Fibroblast of villous mesenchyme (primary cell): ENCODE measurements at regions not wholly inside any gene's neighbourhood (a gene's known extent, or its start where the extent isn't known, plus 50 kb on each side); places are given as distances from the start of the nearest gene placed in this dataset.
"Not testable (repeated sequence)": the region's sequence is repeated elsewhere in the genome, so short reads cannot be mapped to it uniquely, and the experiment has no call there.

Experiments
- DNase-seq: peaks from one replicate; pipeline ENCODE4 v3.0.0-alpha.2; 2010; ENCODE audit warnings: low read depth
- H3K4me3 ChIP-seq: 2 replicates; pipeline ENCODE4 v1.5.1; 2011; ENCODE audit warnings: low read depth, mild to moderate bottlenecking, low read length
- CTCF ChIP-seq: IDR thresholded peaks from 2 replicates; pipeline ENCODE4 v1.5.1; 2012; ENCODE audit warnings: low read depth, mild to moderate bottlenecking, low read length; ENCODE audit not compliant: insufficient read depth

DNA sequence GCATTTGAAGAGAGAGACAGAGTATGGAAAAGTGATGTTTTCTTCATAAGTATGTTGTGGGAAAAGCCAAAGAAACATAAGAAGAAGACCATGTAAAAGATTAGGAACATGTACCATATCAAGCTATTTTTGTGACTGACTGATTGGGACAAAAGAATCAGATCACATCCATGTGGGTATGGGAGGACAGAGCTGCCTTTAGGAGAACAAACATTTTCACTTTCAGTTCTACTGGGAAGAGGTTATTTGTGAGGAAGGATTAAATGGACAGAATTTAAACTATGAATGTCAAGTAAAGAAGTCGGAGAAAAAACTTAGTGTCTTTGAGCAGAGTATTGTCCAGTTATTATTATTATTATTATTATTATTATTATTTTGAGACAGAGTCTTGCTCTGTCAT lies 124.4 kb upstream of the HCRTR2 start:
- no peak for TF ChIP-seq CTCF
- H3K4me3 ChIP-seq: no peak overlapping the region
- DNase-seq: no peak

DNA sequence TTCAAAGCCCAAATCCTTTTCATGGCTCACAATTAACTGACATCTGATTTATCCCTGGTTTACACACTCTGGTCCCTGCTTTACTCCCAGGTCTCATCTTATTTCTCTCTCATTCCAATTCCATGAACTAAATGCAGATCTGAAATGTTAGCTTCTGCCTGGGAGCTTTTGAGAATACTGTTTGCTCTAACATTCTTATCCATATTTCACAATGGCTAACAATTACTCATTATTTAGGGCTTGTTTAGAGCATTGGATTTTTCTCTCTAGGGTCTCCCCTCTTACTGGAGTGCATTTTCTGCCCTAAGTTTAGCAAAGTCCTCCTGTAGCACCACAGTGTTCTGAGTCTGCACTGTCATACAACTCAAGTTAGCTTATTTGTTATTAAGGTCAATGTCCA lies 121.5 kb upstream of the HCRTR2 start:
- H3K4me3 ChIP-seq: no peak overlapping the region
- TF ChIP-seq CTCF: no peak
- DNase-seq: no peak

DNA sequence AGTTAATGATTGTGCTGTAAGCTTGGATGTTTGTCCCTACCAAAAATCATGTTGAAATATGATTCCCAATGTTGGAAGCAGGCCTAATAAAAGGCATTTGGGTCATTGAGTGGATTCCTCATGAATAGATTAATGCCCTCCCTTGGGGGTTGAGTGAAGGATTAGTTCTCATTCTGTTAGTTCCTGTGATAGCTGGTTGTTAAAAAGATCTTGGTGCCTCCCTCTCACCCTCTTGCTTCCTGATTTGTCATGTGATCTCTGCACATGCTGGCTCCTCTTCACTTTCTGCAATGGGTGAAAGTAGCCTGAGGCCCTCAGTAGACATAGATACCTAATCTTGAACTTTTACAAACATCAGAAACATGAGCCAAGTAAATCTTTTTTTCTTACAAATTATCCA lies 115.6 kb upstream of the HCRTR2 start:
- DNase-seq: no peak
- H3K4me3 ChIP-seq: no peak overlapping the region
- TF ChIP-seq CTCF: no peak

DNA sequence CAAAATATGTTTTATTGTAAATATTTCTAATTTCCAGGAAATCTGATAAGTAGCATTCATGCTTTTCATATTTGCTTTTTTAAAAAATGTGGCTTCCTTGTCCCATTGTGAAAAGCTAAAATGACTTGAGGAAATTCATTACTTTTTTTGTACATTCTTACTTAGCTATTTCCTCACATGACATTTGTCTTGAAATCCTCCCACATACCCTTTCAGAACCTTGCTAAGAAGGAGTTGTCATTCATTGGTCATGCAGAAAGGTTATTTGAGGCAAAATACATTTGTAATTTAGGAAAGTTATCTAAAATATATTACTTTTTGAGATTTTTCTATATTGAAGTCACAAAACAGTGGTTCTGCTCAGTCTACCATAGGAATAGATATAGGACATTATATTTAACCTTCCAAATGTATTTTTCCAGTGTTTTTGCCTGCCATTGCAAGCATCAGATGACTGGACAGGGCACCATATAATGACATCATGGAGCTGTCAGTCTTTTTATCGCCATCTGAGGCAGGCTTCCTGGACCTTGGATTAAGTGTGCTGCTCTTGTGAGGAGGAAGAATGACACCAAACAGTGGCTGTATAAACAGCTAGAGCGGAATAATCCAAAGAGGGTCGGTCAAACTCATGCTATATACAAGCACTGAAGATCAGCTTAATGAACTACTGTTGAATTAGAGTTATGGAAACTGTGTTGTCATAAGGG lies 109.4 kb upstream of the HCRTR2 start:
- H3K4me3 ChIP-seq: no peak overlapping the region
- no peak for DNase-seq

DNA sequence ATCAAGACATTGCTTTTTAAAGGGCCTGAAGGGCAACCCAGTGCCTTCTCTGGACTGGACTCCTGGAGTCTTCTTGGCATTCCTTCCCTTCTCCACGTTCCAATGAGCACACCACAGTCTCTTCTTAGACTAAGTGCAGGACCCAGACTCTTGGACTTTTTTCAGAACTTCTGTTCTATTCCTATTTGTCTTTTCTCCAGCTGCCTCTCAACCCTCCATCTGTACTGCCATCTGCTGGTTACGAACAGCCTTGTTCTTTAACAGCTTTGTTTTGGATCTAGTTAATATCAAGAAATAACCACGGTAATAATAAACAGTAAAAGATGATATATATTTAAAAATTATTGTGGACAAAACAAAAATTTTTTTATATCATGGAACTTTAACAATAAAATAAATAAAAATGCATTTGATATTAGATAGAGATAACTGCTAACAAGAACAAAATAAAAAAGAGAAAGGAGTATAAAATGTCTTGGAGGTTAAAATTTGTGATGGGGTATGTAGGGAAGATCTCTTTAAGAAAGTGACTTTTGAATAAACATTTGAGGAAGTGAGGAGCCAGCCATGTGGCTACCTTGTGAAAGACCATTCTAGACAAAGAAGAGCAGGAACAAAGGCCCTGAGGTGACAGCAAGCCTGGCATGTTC lies 105.1 kb upstream of the HCRTR2 start:
- peak; percentile 55 for DNase-seq
- peak; percentile 74 for TF ChIP-seq CTCF
- H3K4me3 ChIP-seq: no peak overlapping the region

More for the DNA sequence above, 109.4 kb upstream of the HCRTR2 start:
- no peak for TF ChIP-seq CTCF

DNA sequence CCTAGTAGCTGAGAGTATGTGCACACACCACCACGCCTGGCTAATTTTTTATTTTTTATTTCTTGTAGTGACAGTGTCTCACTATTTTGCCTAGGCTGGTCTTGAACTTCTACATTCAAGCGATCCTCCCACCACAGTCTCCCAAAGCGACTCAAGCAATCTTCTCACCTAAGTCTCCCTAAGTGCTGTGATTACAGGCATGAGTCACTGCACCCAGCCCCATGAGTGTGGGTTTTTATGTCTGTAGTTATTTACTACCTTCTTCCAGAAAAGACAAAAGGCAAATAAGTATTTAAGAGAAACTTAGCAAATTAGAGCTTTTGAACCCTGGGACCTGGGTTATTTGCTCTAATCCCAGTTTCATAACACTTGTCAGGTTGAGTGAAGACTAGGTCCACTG lies 92.3 kb upstream of the HCRTR2 start:
- no peak overlapping the region for H3K4me3 ChIP-seq
- DNase-seq: no peak
- no peak for TF ChIP-seq CTCF

- DNase-seq, H3K4me3 ChIP-seq: not testable (repeated sequence)
Measured at GRCh38 chr6:55088011-55088410, 86.3 kb upstream of the HCRTR2 start.
